Loucy (cell line): ENCODE measurements at regions not wholly inside any gene's neighbourhood (a gene's known extent, or its start where the extent isn't known, plus 50 kb on each side); places are given as distances from the start of the nearest gene placed in this dataset.

Experiments used
- H2AFZ ChIP-seq: fragments of 200-600 bp; sonication (generic); 2 replicates; pipeline ENCODE4 v1.6.0; 2016; ENCODE audit warnings: antibody characterized with exemption, mild to moderate bottlenecking, low read length, moderate library complexity
- H3F3A ChIP-seq: fragments of 200-600 bp; 2 replicates; pipeline ENCODE4 v1.6.0; 2016; ENCODE audit warnings: antibody characterized with exemption, low read depth, mild to moderate bottlenecking
- H3K27me3 ChIP-seq: fragments of 200-600 bp; sonication (generic); 2 replicates; pipeline ENCODE4 v1.6.1; 2014; ENCODE audit warnings: low read length, mild to moderate bottlenecking; ENCODE audit not compliant: insufficient read depth, poor library complexity, severe bottlenecking
- H3K36me3 ChIP-seq: fragments of 200-600 bp; sonication (generic); 2 replicates; pipeline ENCODE4 v1.6.1; 2016; ENCODE audit warnings: low read length; ENCODE audit not compliant: insufficient read depth
- H3K4me1 ChIP-seq: fragments of 200-600 bp; sonication (generic); 2 replicates; pipeline ENCODE4 v1.5.1; 2014; ENCODE audit warnings: low read length, mild to moderate bottlenecking; ENCODE audit not compliant: insufficient read depth, poor library complexity, severe bottlenecking
- H3K4me2 ChIP-seq: fragments of 200-600 bp; sonication (generic); 2 replicates; pipeline ENCODE4 v1.6.0; 2014; ENCODE audit warnings: antibody characterized with exemption, low read length, low read depth, mild to moderate bottlenecking; ENCODE audit not compliant: poor library complexity, severe bottlenecking
- H3K4me3 ChIP-seq: fragments of 200-600 bp; sonication (generic); 2 replicates; pipeline ENCODE4 v1.5.1; 2014; ENCODE audit warnings: low read length, mild to moderate bottlenecking, mixed read lengths; ENCODE audit not compliant: poor library complexity, severe bottlenecking
- H3K79me2 ChIP-seq: fragments of 200-600 bp; sonication (generic); 2 replicates; pipeline ENCODE4 v1.6.1; 2014; ENCODE audit warnings: low read length; ENCODE audit not compliant: insufficient read depth
- H3K9ac ChIP-seq: fragments of 200-600 bp; sonication (generic); 2 replicates; pipeline ENCODE4 v1.6.0; 2014; ENCODE audit warnings: mild to moderate bottlenecking, low read depth, low read length, moderate library complexity; ENCODE audit not compliant: poor library complexity, severe bottlenecking
- H3K9me2 ChIP-seq: fragments of 200-600 bp; sonication (generic); replicated peaks from 2 replicates; pipeline ENCODE4 v1.6.1; 2016; ENCODE audit warnings: low read depth, low read length, mixed read lengths
- H3K9me3 ChIP-seq: fragments of 200-600 bp; sonication (generic); 2 replicates; pipeline ENCODE4 v1.6.1; 2014; ENCODE audit warnings: mild to moderate bottlenecking, antibody characterized with exemption, low read length, low read depth; ENCODE audit not compliant: insufficient read depth
- H4K20me1 ChIP-seq: fragments of 200-600 bp; sonication (generic); 2 replicates; pipeline ENCODE4 v1.6.0; 2014; ENCODE audit warnings: antibody characterized with exemption, low read length, mild to moderate bottlenecking; ENCODE audit not compliant: insufficient read depth, poor library complexity, severe bottlenecking
- EZH2phosphoT487 ChIP-seq: fragments of 200-600 bp; IDR thresholded peaks from 2 replicates; pipeline ENCODE4 v1.6.1; 2018; ENCODE audit warnings: antibody characterized with exemption, mild to moderate bottlenecking, moderate library complexity, borderline replicate concordance
- TF ChIP-seq, protein P1 (sequence below): fragments of 200-600 bp; sonication (generic); conservative IDR thresholded peaks from 2 replicates; pipeline ENCODE4 v1.5.1; 2014; ENCODE audit warnings: mild to moderate bottlenecking, antibody characterized with exemption, low read length

DNA sequence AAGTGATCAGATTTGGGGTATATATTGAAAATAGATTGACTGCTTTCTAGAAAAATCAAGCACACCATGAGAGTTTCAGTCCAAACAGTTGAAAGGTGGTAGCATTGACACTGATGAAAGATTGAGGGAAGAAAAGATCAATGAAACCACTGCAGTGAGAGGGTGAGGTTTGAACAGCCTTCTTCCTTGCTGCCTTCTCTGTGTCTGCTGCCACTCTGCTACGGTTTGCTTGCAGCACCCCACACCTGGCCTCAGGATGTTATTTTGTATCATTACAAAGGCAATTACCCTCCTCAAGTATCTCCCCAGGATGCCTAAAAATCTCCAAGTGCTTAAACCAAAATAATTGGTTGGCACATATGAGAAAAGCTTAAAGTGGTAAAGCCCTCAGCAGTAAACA lies 683.6 kb upstream of the ARPP21 start:
- Histone ChIP-seq H3K27me3 (no peaks in the 10 kb centered on the region), H3K4me3 (no peak overlapping the region), H3K36me3 (no peaks in the 10 kb centered on the region), H3K4me2 (no peak overlapping the region), H3K9me3 (no peaks in the 10 kb centered on the region), H2AFZ (no peak overlapping the region), H3K9ac (no peak overlapping the region), H3F3A (0 out of 2 replicates have a peak, but pooled peaks cover 3% of the 10 kb centered on the region), H3K4me1 (peaks cover 15% of the 10 kb centered on the region), H4K20me1 (no peaks in the 10 kb centered on the region), H3K9me2 (no peaks in the 10 kb centered on the region), H3K79me2 (no peaks in the 10 kb centered on the region)
- no peak for TF ChIP-seq EZH2phosphoT487
- TF ChIP-seq, protein P1, sequence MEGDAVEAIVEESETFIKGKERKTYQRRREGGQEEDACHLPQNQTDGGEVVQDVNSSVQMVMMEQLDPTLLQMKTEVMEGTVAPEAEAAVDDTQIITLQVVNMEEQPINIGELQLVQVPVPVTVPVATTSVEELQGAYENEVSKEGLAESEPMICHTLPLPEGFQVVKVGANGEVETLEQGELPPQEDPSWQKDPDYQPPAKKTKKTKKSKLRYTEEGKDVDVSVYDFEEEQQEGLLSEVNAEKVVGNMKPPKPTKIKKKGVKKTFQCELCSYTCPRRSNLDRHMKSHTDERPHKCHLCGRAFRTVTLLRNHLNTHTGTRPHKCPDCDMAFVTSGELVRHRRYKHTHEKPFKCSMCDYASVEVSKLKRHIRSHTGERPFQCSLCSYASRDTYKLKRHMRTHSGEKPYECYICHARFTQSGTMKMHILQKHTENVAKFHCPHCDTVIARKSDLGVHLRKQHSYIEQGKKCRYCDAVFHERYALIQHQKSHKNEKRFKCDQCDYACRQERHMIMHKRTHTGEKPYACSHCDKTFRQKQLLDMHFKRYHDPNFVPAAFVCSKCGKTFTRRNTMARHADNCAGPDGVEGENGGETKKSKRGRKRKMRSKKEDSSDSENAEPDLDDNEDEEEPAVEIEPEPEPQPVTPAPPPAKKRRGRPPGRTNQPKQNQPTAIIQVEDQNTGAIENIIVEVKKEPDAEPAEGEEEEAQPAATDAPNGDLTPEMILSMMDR = no peak

DNA sequence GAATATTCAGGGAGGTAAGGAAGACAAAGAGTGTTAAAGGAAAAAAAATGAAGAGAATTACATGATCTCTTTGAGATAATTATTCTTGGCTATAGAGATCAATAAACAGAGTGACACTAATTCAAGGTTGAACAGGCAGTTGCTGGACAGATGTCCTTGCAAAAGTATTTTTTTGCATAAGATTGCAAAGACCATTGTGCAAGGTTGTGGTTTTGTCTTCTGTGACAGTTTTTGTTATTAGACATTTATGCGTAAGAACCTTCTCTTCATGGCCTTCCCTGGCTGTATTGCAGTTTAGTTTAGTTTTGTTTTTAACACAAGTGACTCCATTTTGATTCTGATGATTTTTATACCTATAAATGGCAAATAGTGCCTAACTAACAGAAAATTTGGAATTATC lies 682.8 kb upstream of the ARPP21 start:
- no peak overlapping the region for H2AFZ ChIP-seq
- no peak overlapping the region for H3K9ac ChIP-seq
- no peaks in the 10 kb centered on the region for H3K9me2 ChIP-seq
- no peaks in the 10 kb centered on the region for H3K9me3 ChIP-seq
- no peaks in the 10 kb centered on the region for H3K36me3 ChIP-seq
- no peak overlapping the region for H3K4me3 ChIP-seq
- H3F3A ChIP-seq = 0 out of 2 replicates have a peak, but pooled peaks cover 3% of the 10 kb centered on the region
- no peak overlapping the region for H3K4me2 ChIP-seq
- H4K20me1 ChIP-seq = no peaks in the 10 kb centered on the region
- no peaks in the 10 kb centered on the region for H3K27me3 ChIP-seq
- H3K79me2 ChIP-seq = no peaks in the 10 kb centered on the region
- peaks cover 15% of the 10 kb centered on the region for H3K4me1 ChIP-seq
- TF ChIP-seq EZH2phosphoT487 = no peak
- TF ChIP-seq, protein P1 = no peak

DNA sequence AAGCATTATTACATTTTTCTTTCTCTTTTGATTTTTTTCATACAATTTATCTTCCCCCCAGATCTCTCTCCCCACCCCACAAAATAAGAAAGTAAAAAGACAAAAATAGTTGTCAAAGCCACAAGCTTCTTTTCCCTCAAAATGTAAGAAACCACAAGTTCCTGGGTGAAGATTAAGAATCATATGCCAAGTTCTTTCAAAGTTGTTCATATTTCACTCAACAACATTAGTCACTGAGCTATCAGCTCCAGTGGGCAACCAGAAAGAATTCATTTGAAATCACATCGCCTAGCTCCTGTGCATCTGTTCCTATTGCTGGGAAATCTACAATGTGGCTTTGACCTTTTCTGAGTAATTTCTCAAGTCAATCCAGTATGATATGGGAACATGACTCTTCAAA lies 681.6 kb upstream of the ARPP21 start:
- Histone ChIP-seq H4K20me1 (no peaks in the 10 kb centered on the region), H3K9me2 (no peaks in the 10 kb centered on the region), H3K4me3 (no peak overlapping the region), H3K36me3 (no peaks in the 10 kb centered on the region), H3F3A (0 out of 2 replicates have a peak, but pooled peaks cover 3% of the 10 kb centered on the region), H3K9ac (no peak overlapping the region), H3K4me1 (peaks cover 15% of the 10 kb centered on the region), H3K4me2 (peak overlapping the region; percentile 20), H3K9me3 (no peaks in the 10 kb centered on the region), H3K27me3 (no peaks in the 10 kb centered on the region), H3K79me2 (no peaks in the 10 kb centered on the region), H2AFZ (no peak overlapping the region)
- TF ChIP-seq, protein P1 = no peak
- TF ChIP-seq EZH2phosphoT487 = no peak
